Keratinocyte (primary cell): ENCODE measurements at regions not wholly inside any gene's neighbourhood (a gene's known extent, or its start where the extent isn't known, plus 50 kb on each side); places are given as distances from the start of the nearest gene placed in this dataset.

Experiments used
- DNase-seq: peaks from one replicate; pipeline ENCODE4 v3.0.0-alpha.2; 2011; ENCODE audit warnings: low read depth, missing footprints, low spot score
- FAIRE-seq: peaks from 2 replicates; lab custom pipeline; 2011; peaks lifted over from hg19 to GRCh38; lab: Jason Lieb, UNC
- H2AFZ ChIP-seq: 2 replicates; pipeline ENCODE4 v1.6.0; 2012; ENCODE audit warnings: low read length, control low read depth, inconsistent platforms; ENCODE audit not compliant: control insufficient read depth
- H3K27ac ChIP-seq: 2 replicates; pipeline ENCODE4 v1.5.1; 2011; ENCODE audit warnings: low read length; ENCODE audit not compliant: control insufficient read depth, insufficient read depth
- H3K27me3 ChIP-seq: 3 replicates; pipeline ENCODE4 v1.6.0; 2011; ENCODE audit warnings: low read length; ENCODE audit not compliant: control insufficient read depth, insufficient read depth; ENCODE audit errors: extremely low read depth
- H3K36me3 ChIP-seq, 2 experiments: 2 replicates in 1 of 2; 3 replicates in 1 of 2; pipeline ENCODE4 v1.5.1; 2011; ENCODE audit warnings: low read length in 2 of 2, mild to moderate bottlenecking in 1 of 2; ENCODE audit not compliant: control insufficient read depth in 2 of 2, insufficient read depth in 2 of 2; ENCODE audit errors: extremely low read depth in 1 of 2
- H3K4me1 ChIP-seq: 3 replicates; pipeline ENCODE4 v1.5.1; 2011; ENCODE audit warnings: low read length; ENCODE audit not compliant: control insufficient read depth, insufficient read depth; ENCODE audit errors: extremely low read depth
- H3K4me2 ChIP-seq: 3 replicates; pipeline ENCODE4 v1.6.0; 2011; ENCODE audit warnings: low read depth, low read length; ENCODE audit not compliant: control insufficient read depth, insufficient read depth; ENCODE audit errors: extremely low read depth
- H3K4me3 ChIP-seq, 3 experiments: fragments of 200-600 bp in 1 of 3; sonication (generic) in 1 of 3; 2 replicates in 2 of 3; 3 replicates in 1 of 3; pipeline ENCODE4 v1.5.1; 2011 to 2016; ENCODE audit warnings: low read length in 3 of 3, mild to moderate bottlenecking in 3 of 3, control low read depth in 2 of 3, inconsistent platforms in 1 of 3, low read depth in 1 of 3, mixed read lengths in 1 of 3, mixed run types in 1 of 3, moderate library complexity in 1 of 3; ENCODE audit not compliant: control insufficient read depth in 2 of 3, insufficient read depth in 2 of 3; ENCODE audit errors: extremely low read depth in 1 of 3
- H3K79me2 ChIP-seq: 2 replicates; pipeline ENCODE4 v1.6.0; 2012; ENCODE audit warnings: low read length; ENCODE audit not compliant: control insufficient read depth, insufficient read depth
- H3K9ac ChIP-seq: 3 replicates; pipeline ENCODE4 v1.6.0; 2011; ENCODE audit warnings: low read length; ENCODE audit not compliant: control insufficient read depth, insufficient read depth; ENCODE audit errors: extremely low read depth
- H3K9me1 ChIP-seq: 3 replicates; pipeline ENCODE4 v1.6.0; 2011; ENCODE audit warnings: low read length; ENCODE audit not compliant: control insufficient read depth, insufficient read depth; ENCODE audit errors: extremely low read depth
- H3K9me3 ChIP-seq: 2 replicates; pipeline ENCODE4 v1.5.1; 2012; ENCODE audit warnings: low read depth, low read length; ENCODE audit not compliant: control insufficient read depth
- H4K20me1 ChIP-seq: 3 replicates; pipeline ENCODE4 v1.6.0; 2011; ENCODE audit warnings: low read length; ENCODE audit not compliant: control insufficient read depth, insufficient read depth; ENCODE audit errors: extremely low read depth
- EZH2 ChIP-seq: IDR thresholded peaks from one replicate; pipeline ENCODE4 v1.6.1; 2012; ENCODE audit warnings: inconsistent platforms, mild to moderate bottlenecking, low read length, moderate library complexity
- dilution Hi-C: fragments of 300-500 bp; cut with MboI; formaldehyde crosslinking; loops from one replicate; pipeline ENCODE4 v1.7.0; 2020; ENCODE audit warnings: low sequenced_read_pairs; ENCODE audit not compliant: extremely low pct_ligation_motif_present
- TF ChIP-seq, protein P1 (sequence below), 3 experiments: IDR thresholded peaks in 1 of 3; conservative IDR thresholded peaks in 1 of 3; optimal IDR thresholded peaks in 1 of 3; 2 replicates in 2 of 3; 3 replicates in 1 of 3; pipeline versions ENCODE3 to v1.5.1; 2011; ENCODE audit warnings: low read length in 3 of 3, mild to moderate bottlenecking in 3 of 3, moderate library complexity in 2 of 3, control low read depth in 1 of 3, inconsistent platforms in 1 of 3; ENCODE audit not compliant: insufficient read depth in 2 of 3; ENCODE audit errors: extremely low read depth in 1 of 3

- dilution Hi-C loops: no loop called here
- Histone ChIP-seq H3K4me3 (no peak overlapping the region), H3K9ac (no peak overlapping the region), H3K79me2 (no peaks in the 10 kb centered on the region), H3K4me2 (no peak overlapping the region), H4K20me1 (no peaks in the 10 kb centered on the region), H3K9me1 (no peaks in the 10 kb centered on the region), H3K9me3 (no peaks in the 10 kb centered on the region), H3K36me3 (no peaks in the 10 kb centered on the region), H3K27ac (no peak overlapping the region), H3K4me1 (no peaks in the 10 kb centered on the region), H2AFZ (no peak overlapping the region), H3K27me3 (no peaks in the 10 kb centered on the region)
- FAIRE-seq (no peak), DNase-seq (no peak)
- TF ChIP-seq, protein P1, sequence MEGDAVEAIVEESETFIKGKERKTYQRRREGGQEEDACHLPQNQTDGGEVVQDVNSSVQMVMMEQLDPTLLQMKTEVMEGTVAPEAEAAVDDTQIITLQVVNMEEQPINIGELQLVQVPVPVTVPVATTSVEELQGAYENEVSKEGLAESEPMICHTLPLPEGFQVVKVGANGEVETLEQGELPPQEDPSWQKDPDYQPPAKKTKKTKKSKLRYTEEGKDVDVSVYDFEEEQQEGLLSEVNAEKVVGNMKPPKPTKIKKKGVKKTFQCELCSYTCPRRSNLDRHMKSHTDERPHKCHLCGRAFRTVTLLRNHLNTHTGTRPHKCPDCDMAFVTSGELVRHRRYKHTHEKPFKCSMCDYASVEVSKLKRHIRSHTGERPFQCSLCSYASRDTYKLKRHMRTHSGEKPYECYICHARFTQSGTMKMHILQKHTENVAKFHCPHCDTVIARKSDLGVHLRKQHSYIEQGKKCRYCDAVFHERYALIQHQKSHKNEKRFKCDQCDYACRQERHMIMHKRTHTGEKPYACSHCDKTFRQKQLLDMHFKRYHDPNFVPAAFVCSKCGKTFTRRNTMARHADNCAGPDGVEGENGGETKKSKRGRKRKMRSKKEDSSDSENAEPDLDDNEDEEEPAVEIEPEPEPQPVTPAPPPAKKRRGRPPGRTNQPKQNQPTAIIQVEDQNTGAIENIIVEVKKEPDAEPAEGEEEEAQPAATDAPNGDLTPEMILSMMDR (optimal IDR thresholded peaks at IDR 0.05 in 1 of 3, IDR thresholded peaks at IDR 0.05 in 1 of 3, conservative IDR thresholded peaks at IDR 0.05 in 1 of 3; ENCODE audit: extremely low read depth in 1 of 3, insufficient read depth in 2 of 3, low read length in 3 of 3): no peak
Measured at GRCh38 chr14:84107835-84108343, 1422.1 kb upstream of the FLRT2 start.

DNA sequence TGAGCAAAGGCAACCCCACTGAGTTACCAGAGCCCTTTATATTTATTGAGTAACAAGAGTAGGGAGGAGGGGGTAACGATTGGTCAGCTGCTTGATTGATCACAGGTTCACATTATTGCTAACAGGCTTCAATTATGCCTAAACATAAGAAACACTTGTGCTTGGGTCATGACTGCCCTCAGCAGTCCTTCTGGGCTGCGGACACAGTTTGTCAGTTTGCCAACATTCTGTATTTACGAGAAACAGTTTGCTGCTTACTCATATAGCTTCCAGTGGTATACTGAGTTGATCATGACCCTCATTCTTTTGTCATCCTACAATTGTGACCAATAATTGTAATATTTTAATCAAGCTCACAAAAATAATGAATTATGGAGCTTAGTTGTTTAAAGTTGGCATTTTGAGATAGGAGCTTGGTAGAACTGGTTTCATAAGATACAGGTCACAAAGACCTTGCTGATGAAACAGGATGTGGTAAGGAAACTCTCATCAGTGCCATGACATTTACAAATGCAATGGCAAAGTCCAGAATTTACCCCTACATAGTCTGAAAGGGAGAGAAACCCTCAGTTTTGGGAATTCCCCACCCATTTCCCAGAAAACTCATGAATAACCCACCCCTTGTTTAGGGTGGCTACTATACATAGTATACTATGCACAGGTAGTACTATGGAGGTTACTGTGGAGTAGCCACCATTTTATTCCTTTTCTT, 1421.0 kb upstream of the FLRT2 start:
- TF ChIP-seq, protein P1 (optimal IDR thresholded peaks at IDR 0.05 in 1 of 3, IDR thresholded peaks at IDR 0.05 in 1 of 3, conservative IDR thresholded peaks at IDR 0.05 in 1 of 3; ENCODE audit: extremely low read depth in 1 of 3, insufficient read depth in 2 of 3, low read length in 3 of 3): no peak
- no peak for TF ChIP-seq EZH2
- Histone ChIP-seq H3K9me1 (no peaks in the 10 kb centered on the region), H3K4me1 (no peaks in the 10 kb centered on the region), H2AFZ (no peak overlapping the region), H3K36me3 (no peaks in the 10 kb centered on the region), H3K9me3 (no peaks in the 10 kb centered on the region), H3K4me3 (no peak overlapping the region), H3K27ac (no peak overlapping the region), H3K27me3 (no peaks in the 10 kb centered on the region), H4K20me1 (no peaks in the 10 kb centered on the region), H3K9ac (no peak overlapping the region), H3K4me2 (no peak overlapping the region), H3K79me2 (no peaks in the 10 kb centered on the region)
- dilution Hi-C loops: no loop called here
- no peak for DNase-seq
- no peak for FAIRE-seq
